RKO (cell line): ENCODE measurements at regions not wholly inside any gene's neighbourhood (a gene's known extent, or its start where the extent isn't known, plus 50 kb on each side); places are given as distances from the start of the nearest gene placed in this dataset.
"Not testable (repeated sequence)": the region's sequence is repeated elsewhere in the genome, so short reads cannot be mapped to it uniquely, and the experiment has no call there.

Experiments
- DNase-seq: peaks from one replicate; pipeline ENCODE4 v3.0.0-alpha.2; 2016; ENCODE audit warnings: low spot score

GRCh38 chr2:225821351-225821750 is 421.8 kb downstream of the NYAP2 start:
- no peak for DNase-seq

- no peak for DNase-seq
Measured at GRCh38 chr2:225820826-225821225, 421.3 kb downstream of the NYAP2 start.

GRCh38 chr2:225814554-225814953 is 415.0 kb downstream of the NYAP2 start:
- DNase-seq: no peak

- DNase-seq: no peak
Measured at GRCh38 chr2:225806105-225806504, 406.6 kb downstream of the NYAP2 start.

- DNase-seq: not testable (repeated sequence)
Measured at GRCh38 chr2:225802076-225802475, 402.6 kb downstream of the NYAP2 start.

- no peak for DNase-seq
Measured at GRCh38 chr2:225797394-225797793, 397.9 kb downstream of the NYAP2 start.

- no peak for DNase-seq
Measured at GRCh38 chr2:225794652-225795400, 395.3 kb downstream of the NYAP2 start.

GRCh38 chr2:225793736-225794550 is 394.4 kb downstream of the NYAP2 start:
- DNase-seq: no peak

- DNase-seq: no peak
Measured at GRCh38 chr2:225788571-225789094, 389.1 kb downstream of the NYAP2 start.

GRCh38 chr2:225787497-225787896 is 388.0 kb downstream of the NYAP2 start:
- no peak for DNase-seq

GRCh38 chr2:225781991-225782390 is 382.5 kb downstream of the NYAP2 start:
- DNase-seq: no peak

GRCh38 chr2:225781145-225781544 is 381.6 kb downstream of the NYAP2 start:
- DNase-seq: no peak

- DNase-seq: no peak
Measured at GRCh38 chr2:225779829-225780228, 380.3 kb downstream of the NYAP2 start.

- DNase-seq: no peak
Measured at GRCh38 chr2:225773148-225773547, 373.6 kb downstream of the NYAP2 start.

GRCh38 chr2:225771701-225772100 is 372.2 kb downstream of the NYAP2 start:
- no peak for DNase-seq

GRCh38 chr2:225768741-225769140 is 369.2 kb downstream of the NYAP2 start:
- DNase-seq: no peak

- no peak for DNase-seq
Measured at GRCh38 chr2:225766431-225766830, 366.9 kb downstream of the NYAP2 start.

GRCh38 chr2:225765820-225766219 is 366.3 kb downstream of the NYAP2 start:
- no peak for DNase-seq

- DNase-seq: no peak
Measured at GRCh38 chr2:225764346-225764745, 364.8 kb downstream of the NYAP2 start.

- no peak for DNase-seq
Measured at GRCh38 chr2:225763711-225764110, 364.2 kb downstream of the NYAP2 start.

- no peak for DNase-seq
Measured at GRCh38 chr2:225761396-225761795, 361.9 kb downstream of the NYAP2 start.

- no peak for DNase-seq
Measured at GRCh38 chr2:225757248-225757647, 357.7 kb downstream of the NYAP2 start.

GRCh38 chr2:225756198-225756597 is 356.7 kb downstream of the NYAP2 start:
- no peak for DNase-seq
